ENCODE measurements at regions not wholly inside any gene's neighbourhood (a gene's known extent, or its start where the extent isn't known, plus 50 kb on each side); places are given as distances from the start of the nearest gene placed in this dataset.

GRCh38 chr1:244106837-244107493 is 55.9 kb downstream of the ZBTB18 start:
- TF ChIP-seq CTCF (IDR thresholded peaks at IDR 0.05; ENCODE audit: extremely low read depth, insufficient read depth, missing control alignments): no peak
- in situ Hi-C loops (cut with MboI; ENCODE audit: low pct_unique_long_range_greater_than_20kb, low sequenced_read_pairs, unreplicated experiment): no loop called here
- DNase-seq (ENCODE audit: low spot score): no peak

GRCh38 chr1:244111027-244111426 is 59.9 kb downstream of the ZBTB18 start:
- in situ Hi-C loops (cut with MboI; ENCODE audit: low pct_unique_long_range_greater_than_20kb, low sequenced_read_pairs, unreplicated experiment): no loop called here
- no peak for DNase-seq (ENCODE audit: low spot score)

DNA sequence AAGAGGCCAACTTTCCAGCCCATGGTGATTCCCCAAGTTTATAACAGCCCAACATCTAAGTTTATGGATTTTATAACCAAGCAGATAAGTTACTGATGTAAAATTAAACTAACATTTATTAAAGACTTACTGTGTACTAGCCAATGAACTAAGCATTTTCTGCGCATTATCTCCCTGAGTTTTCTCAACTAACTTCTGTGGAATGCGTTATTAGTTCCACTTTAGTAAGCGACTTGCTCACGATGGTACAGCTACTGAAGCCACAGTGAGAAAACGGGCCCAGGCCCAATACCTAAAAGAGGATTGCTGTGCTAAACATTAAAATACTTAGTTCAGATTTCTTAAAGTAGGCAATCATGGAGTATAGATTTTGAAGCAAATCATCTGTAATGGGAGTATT is 61.0 kb downstream of the ZBTB18 start:
- in situ Hi-C loops (cut with MboI; ENCODE audit: low pct_unique_long_range_greater_than_20kb, low sequenced_read_pairs, unreplicated experiment): no loop called here
- DNase-seq (ENCODE audit: low spot score): no peak
- no peak for TF ChIP-seq CTCF (IDR thresholded peaks at IDR 0.05; ENCODE audit: extremely low read depth, insufficient read depth, missing control alignments)

More at GRCh38 chr1:244111027-244111426, 59.9 kb downstream of the ZBTB18 start:
- TF ChIP-seq CTCF (IDR thresholded peaks at IDR 0.05; ENCODE audit: extremely low read depth, insufficient read depth, missing control alignments): no peak

GRCh38 chr1:244112636-244113035 is 61.6 kb downstream of the ZBTB18 start:
- DNase-seq (ENCODE audit: low spot score): no peak
- in situ Hi-C loops (cut with MboI; ENCODE audit: low pct_unique_long_range_greater_than_20kb, low sequenced_read_pairs, unreplicated experiment): no loop called here
- no peak for TF ChIP-seq CTCF (IDR thresholded peaks at IDR 0.05; ENCODE audit: extremely low read depth, insufficient read depth, missing control alignments)

GRCh38 chr1:244113532-244114320 is 62.6 kb downstream of the ZBTB18 start:
- no peak for TF ChIP-seq CTCF (IDR thresholded peaks at IDR 0.05; ENCODE audit: extremely low read depth, insufficient read depth, missing control alignments)

GRCh38 chr1:244114892-244115291 is 63.8 kb downstream of the ZBTB18 start:
- DNase-seq (ENCODE audit: low spot score): no peak
- in situ Hi-C loops (cut with MboI; ENCODE audit: low pct_unique_long_range_greater_than_20kb, low sequenced_read_pairs, unreplicated experiment): no loop called here
- TF ChIP-seq CTCF (IDR thresholded peaks at IDR 0.05; ENCODE audit: extremely low read depth, insufficient read depth, missing control alignments): no peak

More at GRCh38 chr1:244113532-244114320, 62.6 kb downstream of the ZBTB18 start:
- no peak for DNase-seq (ENCODE audit: low spot score)
- in situ Hi-C loops (cut with MboI; ENCODE audit: low pct_unique_long_range_greater_than_20kb, low sequenced_read_pairs, unreplicated experiment): no loop called here
